ENCODE measurements at regions not wholly inside any gene's neighbourhood (a gene's known extent, or its start where the extent isn't known, plus 50 kb on each side); places are given as distances from the start of the nearest gene placed in this dataset.

DNA sequence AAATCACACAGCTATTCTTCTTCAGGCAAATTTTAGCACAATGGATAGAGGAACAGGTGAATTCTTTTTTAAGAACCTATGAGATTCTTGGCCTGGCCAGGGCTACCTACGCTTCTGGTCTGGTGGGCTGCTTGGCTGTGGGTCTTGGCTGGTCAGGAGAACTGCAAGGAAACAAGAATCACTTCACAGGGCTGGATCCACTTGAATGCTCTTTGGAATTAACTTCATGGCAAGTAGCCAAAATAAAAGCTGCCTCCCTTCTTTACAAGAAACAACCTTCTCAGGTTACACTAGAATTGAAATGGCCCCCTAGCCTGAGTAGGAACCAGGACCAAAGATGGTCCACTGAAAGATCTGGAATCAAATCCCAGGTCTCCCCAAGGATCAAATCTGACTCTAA lies 519.1 kb downstream of the IQCM start:
- in situ Hi-C loops (cut with HindIII; ENCODE audit: low pct_unique_long_range_greater_than_20kb, low sequenced_read_pairs) = no loop called here
- DNase-seq (ENCODE audit: low read depth, low spot score) = no peak

DNA sequence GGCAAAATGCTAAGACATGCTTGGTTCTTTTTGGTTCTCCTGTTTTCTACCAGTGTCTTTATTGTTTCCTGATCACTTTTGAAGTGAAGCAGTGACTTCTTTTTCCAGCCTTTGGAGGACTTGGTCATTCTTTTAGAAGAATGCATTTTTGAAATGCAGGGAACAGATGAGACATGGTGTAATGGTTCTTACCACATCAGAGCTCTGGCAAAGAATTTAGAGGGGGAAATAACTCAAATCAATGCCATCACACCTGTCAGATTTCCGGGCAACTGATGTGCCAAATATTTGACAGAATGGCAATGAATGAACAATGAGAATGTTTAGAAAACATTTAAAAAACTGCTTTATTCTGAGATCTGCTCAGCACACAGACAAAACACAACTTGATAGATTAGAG lies 519.6 kb downstream of the IQCM start:
- in situ Hi-C loops (cut with HindIII; ENCODE audit: low pct_unique_long_range_greater_than_20kb, low sequenced_read_pairs) = no loop called here
- DNase-seq (ENCODE audit: low read depth, low spot score) = no peak

DNA sequence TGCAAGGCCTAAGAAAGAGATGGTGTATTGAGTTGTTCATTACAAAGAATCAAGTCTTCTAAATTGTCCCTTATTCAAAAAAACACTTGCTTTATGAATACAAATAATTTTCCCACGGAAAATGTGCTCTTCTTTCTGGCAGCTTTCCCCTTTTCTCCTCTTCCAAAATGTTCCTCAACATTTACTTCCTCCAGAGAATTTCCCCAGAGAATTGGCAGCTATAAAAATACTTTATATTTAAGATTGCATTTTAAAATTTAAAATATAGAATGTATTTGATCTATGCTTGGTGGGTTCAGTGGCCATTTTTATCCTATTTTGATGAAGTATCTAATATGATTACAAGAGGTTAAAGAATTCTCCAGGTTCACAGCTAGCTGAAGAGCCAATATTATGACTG lies 521.0 kb downstream of the IQCM start:
- DNase-seq (ENCODE audit: low read depth, low spot score) = no peak
- in situ Hi-C loops (cut with HindIII; ENCODE audit: low pct_unique_long_range_greater_than_20kb, low sequenced_read_pairs) = no loop called here

DNA sequence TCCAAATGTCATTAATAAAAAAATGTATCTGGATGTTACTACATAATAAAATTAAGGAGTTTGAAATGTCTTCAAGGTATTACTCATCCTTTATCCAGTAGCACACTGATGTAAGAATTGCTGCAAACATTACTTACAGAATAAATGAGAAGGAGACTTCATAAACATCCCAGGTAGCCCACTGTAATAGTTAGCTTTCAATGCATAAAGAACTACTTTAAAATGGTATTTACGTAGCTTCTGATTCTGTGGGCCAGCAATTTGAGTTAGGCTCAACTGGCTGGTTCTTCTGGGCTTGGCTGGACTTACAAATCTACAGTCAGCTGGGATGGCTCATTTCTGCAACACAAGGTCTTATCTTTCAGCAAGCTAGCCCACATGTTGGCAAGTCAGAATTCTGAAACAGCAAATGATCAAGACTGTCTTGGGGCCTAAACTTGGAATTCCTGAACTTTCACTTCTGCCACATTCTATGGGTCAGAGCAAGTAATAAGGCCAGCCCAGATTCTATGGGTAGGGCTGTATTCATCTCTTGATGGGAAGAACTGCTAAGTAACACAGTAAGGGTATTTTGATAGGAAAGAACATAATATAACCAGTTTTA lies 522.5 kb downstream of the IQCM start:
- in situ Hi-C loops (cut with HindIII; ENCODE audit: low pct_unique_long_range_greater_than_20kb, low sequenced_read_pairs) = no loop called here
- DNase-seq (ENCODE audit: low read depth, low spot score) = no peak

DNA sequence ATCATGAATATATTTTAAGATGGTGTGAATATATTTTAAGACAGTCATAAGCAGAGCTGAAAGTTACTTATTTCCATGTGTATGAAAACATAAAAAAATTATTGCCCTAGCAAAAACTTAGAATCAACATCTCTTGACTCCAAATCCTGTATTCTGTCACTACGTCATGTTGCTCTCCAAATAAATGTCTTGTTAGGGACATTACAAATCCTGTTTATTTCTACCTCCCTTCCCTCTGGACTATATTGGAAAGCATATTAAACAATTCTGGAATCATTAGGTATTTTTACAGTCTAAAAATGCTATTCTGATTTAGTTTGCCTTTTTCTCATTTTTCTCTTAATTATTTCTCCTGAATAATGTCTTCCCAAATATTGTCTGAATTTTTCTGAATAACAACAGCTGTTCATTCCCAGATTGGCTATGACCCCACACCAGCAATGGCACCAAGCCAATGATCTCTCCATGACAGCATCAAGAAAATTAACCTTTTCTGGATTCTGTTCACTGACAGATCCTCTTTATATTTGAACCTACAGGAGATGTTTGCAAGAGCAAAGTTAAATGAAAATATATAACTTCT lies 523.1 kb downstream of the IQCM start:
- DNase-seq (ENCODE audit: low read depth, low spot score) = no peak
- in situ Hi-C loops (cut with HindIII; ENCODE audit: low pct_unique_long_range_greater_than_20kb, low sequenced_read_pairs) = no loop called here

DNA sequence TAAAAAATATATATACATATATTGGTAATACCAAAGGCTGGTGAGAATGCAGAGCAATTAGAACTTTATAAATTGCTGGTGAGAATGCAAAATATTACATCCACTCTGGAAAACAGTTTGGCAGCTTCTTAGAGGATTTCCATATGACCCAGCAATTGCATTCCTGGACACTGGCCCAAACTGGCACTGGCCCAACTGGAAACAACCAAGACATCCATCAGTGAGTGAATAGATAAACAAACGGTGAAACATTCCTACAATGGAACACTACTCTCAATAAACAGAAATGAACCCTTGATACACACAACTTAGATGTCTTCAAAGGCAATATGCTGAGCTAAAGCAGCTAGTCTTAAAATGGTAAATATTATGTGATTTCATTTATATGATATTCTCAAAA lies 524.2 kb downstream of the IQCM start:
- no peak for DNase-seq (ENCODE audit: low read depth, low spot score)
- in situ Hi-C loops (cut with HindIII; ENCODE audit: low pct_unique_long_range_greater_than_20kb, low sequenced_read_pairs) = no loop called here

DNA sequence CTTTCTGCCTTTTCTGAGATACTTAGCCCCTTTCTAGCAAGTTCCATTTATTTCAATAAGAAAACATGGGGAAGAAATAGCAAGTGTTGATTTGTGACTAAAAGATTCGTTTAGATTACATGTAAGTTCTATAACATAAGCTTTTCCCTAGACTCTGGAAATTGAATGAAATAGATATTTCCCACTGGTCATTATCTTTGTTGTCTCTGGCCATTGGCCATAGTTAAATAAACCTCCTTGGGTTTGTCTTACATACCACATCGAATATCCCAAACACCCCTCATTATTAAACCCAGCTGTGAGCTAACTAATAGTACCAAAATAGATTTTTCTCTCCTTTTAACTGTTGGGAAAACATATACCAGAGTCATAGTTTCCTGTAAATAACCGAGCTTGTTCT lies 534.8 kb downstream of the IQCM start:
- no peak for DNase-seq (ENCODE audit: low read depth, low spot score)
- in situ Hi-C loops (cut with HindIII; ENCODE audit: low pct_unique_long_range_greater_than_20kb, low sequenced_read_pairs) = no loop called here

DNA sequence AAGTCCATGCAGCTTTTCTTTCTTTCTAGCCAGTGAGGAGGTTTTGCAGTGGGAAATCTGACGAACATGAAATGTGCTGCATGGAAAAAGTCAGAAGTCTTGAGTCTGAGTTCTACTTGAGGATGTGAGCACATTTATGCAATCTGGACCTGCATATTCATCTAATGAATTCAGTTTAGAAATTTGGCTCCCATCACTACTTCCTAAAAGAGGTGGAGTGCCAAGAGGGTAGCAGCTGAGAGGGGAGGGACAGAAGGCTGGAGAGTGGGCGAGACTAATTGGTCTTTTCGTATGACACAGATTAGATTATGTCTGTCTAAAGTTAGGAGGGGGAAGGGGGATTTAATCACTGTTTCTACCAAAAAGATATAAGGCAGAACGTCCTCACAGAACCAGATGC lies 535.9 kb downstream of the IQCM start:
- in situ Hi-C loops (cut with HindIII; ENCODE audit: low pct_unique_long_range_greater_than_20kb, low sequenced_read_pairs) = no loop called here
- DNase-seq (ENCODE audit: low read depth, low spot score) = no peak

DNA sequence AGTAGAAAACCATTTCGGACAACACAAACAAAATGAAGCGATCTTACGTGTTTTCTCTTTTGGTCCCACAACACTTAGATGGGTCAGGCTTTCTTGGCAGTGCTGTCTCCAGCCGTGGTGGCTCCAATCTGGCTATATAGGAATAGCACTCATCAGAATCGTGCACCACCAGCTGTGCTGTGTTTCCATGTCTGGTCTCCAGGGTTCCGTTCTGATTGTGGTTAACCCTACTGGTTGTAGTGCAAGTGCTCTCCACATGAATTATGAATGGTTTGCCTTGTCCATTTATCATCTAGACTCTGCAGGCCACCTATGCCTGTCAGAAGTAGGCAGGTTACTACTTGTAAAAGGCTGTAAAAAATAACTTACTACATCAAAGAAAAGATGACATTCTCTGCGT lies 536.3 kb downstream of the IQCM start:
- no peak for DNase-seq (ENCODE audit: low read depth, low spot score)
- in situ Hi-C loops (cut with HindIII; ENCODE audit: low pct_unique_long_range_greater_than_20kb, low sequenced_read_pairs) = no loop called here

DNA sequence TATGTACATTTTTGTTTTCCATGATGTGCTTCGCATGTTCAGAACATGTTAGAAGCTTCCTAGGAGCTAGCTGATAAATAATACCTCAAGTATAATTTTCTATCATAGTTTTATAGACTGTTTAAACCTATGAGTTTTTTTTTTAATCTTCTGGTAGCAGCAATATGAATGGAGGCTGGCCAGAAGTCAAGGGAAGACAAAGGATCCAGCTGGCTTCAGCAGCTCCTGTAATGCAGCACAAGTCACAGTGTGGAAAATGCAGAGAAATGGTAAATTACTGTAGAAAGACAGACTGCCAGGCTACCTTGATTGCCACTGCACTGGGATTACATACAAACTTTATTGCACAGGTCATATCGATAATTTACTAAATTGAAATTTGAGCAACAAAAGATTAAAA lies 537.9 kb downstream of the IQCM start:
- no peak for DNase-seq (ENCODE audit: low read depth, low spot score)
- in situ Hi-C loops (cut with HindIII; ENCODE audit: low pct_unique_long_range_greater_than_20kb, low sequenced_read_pairs) = no loop called here

DNA sequence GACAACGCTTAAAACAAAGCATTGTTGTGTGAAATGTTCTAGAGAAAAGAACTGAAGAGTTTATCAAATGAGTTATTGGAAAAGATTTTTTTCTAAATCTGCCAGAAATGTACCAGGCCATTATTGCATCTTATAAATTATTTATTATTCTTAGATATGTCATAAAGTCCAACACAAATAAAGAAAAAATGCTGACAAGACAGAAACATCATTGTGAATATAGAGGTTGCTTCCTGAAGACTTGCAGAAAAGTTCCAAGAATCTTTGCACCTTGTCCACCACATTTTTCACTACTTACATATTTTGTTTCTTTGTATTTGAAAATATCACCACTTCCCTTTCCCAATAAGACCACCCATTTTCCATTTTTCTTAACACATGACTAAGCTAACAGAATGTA lies 545.8 kb downstream of the IQCM start:
- in situ Hi-C loops (cut with HindIII; ENCODE audit: low pct_unique_long_range_greater_than_20kb, low sequenced_read_pairs) = no loop called here
- no peak for DNase-seq (ENCODE audit: low read depth, low spot score)

DNA sequence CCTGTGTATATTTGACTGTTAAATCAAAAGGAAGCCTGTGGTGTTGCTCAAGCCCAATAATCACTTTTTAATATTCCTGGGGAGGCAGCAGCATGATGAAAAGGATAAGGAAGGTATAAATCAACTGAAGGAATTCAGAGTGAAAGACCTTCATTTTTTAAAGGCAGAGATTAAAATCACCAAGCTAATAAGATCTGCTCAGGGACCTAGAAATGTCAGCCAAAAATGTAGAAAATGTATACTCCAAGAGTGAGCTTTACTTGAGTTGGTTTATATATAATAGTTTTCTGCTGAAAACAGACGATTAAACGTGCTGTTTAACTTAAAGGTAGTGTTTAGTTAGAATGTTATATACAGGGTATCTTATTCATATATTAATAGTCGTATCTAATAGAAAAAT lies 549.3 kb downstream of the IQCM start:
- in situ Hi-C loops (cut with HindIII; ENCODE audit: low pct_unique_long_range_greater_than_20kb, low sequenced_read_pairs) = no loop called here
- no peak for DNase-seq (ENCODE audit: low read depth, low spot score)

DNA sequence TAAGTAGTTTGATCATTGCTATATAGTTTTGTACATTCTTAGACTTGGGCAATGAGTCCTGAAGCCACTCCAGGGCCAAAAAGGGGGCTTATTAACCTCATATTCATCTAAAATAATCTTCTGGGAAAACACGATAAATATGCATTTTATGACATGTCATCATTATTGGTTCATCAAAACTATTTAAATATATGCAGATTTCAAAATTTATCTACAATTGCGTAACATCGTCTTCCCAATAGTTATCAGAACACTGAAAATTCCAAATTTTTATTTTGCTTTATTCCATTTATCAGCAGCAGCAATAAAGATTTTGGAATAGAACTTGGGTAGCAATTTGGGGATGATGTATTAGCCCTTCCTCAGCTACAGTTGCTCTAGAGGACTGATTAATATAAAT lies 550.0 kb downstream of the IQCM start:
- DNase-seq (ENCODE audit: low read depth, low spot score) = no peak
- in situ Hi-C loops (cut with HindIII; ENCODE audit: low pct_unique_long_range_greater_than_20kb, low sequenced_read_pairs) = no loop called here

DNA sequence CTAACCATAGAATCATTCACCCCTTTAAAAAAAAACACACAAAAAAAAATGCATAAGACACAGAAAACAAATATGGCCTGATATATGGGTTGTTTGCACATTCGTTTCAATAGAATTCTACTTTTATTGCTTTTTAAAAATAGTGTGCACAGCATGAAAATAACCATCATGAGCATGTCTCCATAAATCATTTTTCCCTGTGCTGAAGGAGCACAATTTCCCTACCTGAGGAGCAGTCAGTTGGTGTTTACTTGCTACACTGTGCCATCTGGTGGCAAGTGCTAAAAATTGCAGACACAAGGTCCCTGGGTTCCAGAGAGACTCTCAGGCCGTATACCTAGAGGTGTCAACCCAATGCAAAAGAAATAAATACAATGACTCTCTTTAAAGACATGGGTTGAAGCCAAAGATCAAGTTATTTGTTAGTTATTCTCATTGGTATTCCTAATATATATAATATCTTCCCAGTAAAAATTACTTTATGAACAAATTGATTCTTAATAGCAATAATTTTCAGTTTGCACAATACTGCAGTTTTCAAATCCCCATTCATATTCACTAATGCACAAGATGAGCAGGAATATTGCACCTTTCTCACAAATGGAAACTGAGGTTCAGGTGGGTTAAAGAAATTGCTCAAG lies 551.4 kb downstream of the IQCM start:
- DNase-seq (ENCODE audit: low read depth, low spot score) = peak; percentile 70
- in situ Hi-C loops (cut with HindIII; ENCODE audit: low pct_unique_long_range_greater_than_20kb, low sequenced_read_pairs) = no loop called here

DNA sequence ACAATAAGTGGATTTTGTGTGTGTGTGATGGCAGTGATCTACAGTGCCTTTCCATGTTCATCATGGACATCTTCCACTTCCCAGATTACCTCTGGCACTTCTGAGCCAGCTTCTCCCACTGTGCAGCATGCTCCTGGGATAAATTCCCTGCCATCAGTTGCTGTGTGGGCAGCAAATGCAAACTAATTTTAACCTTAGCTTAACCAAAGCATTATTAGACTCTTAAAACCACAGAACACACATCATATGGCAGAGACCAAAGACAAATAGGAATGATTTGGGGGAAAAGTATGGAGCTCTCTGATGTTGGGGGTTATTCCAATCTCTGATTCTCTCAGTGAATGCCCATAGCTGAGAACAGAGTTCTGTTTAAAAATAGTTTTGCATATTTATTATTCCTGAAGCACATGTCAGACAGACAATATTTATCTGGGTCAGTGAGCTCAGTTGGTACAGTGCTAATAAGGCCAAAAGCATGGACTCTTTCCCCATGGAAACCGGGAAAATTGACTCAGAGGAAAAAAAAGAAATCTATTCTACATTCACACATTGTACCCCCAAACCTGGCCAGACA lies 567.4 kb downstream of the IQCM start:
- in situ Hi-C loops (cut with HindIII; ENCODE audit: low pct_unique_long_range_greater_than_20kb, low sequenced_read_pairs) = no loop called here
- DNase-seq (ENCODE audit: low read depth, low spot score) = no peak

DNA sequence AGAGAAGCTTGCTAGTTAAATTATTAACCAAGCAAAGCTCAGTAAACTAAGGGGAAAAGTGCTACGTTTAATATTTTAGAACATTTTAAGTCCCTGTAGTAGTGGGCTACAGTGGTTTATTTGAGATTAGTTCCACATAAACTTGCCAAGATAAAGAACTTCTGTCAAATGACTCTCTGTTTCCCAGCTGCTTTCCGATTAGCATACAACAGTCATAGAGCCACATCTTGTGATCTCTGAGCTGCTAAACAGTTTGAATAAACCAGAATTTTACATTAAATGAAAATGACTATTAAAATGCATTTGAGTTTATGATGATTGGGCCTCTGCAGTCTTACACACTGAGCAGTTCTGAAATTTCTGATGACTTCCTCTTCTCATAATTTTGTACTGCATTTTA lies 568.5 kb downstream of the IQCM start:
- in situ Hi-C loops (cut with HindIII; ENCODE audit: low pct_unique_long_range_greater_than_20kb, low sequenced_read_pairs) = no loop called here
- no peak for DNase-seq (ENCODE audit: low read depth, low spot score)

DNA sequence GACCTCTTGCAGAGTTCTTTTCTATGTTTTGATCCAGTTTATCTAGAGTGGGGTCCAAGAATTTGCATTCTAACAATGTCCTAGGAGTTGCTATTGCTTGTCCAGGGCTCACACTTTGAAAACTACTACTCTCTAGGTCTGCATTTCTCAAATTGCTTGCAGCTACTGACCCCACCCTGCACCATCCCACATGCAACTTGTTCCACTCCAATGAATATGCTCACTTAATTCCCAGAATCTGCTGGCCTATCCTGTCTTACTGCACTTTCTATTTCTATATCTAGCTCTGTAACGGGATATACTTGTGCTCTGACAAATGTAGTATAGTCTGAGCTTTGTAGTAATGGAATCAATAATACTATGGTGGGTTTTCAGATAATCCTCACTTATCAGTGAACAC lies 570.3 kb downstream of the IQCM start:
- in situ Hi-C loops (cut with HindIII; ENCODE audit: low pct_unique_long_range_greater_than_20kb, low sequenced_read_pairs) = no loop called here
- DNase-seq (ENCODE audit: low read depth, low spot score) = no peak

DNA sequence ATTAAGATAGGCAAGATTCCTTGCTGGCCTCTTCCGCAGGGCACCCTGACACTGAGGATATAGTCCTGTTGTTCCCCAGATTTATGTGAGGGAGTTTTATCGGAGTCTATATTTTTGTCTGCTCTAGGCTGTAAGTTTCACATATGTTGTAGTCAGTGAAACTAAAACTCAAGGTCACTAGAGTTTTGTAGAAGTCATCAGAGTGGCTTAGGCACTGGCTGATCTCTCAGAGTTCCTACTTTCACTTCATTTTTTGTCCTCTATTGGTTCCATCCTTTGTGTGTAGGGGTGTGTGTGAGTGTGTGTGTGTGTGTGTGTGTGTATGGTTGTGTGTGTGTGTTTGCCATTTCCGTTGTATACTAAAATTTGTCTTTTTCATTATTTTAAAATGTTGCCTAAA lies 577.5 kb downstream of the IQCM start:
- in situ Hi-C loops (cut with HindIII; ENCODE audit: low pct_unique_long_range_greater_than_20kb, low sequenced_read_pairs) = no loop called here

DNA sequence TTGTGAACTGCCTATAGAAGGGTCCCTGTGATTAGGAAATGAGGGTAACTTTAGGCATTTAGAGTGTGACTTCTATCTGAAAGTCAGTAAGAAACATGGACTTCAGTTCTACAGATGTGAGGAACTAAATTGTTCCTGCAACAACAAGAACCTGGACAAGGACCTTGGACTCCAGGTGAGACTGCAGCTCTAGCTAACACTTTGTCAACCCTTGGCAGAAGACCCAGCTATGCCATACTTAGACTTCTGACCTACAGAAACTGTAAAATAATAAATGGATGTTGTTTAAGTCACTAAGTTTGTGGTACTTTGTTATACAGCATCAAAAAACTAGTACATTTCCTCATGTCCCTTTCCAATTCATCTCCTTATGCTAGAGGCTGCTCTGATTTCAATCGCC lies 580.8 kb downstream of the IQCM start:
- in situ Hi-C loops (cut with HindIII; ENCODE audit: low pct_unique_long_range_greater_than_20kb, low sequenced_read_pairs) = no loop called here
- no peak for DNase-seq (ENCODE audit: low read depth, low spot score)

More for the DNA sequence above, 577.5 kb downstream of the IQCM start:
- no peak for DNase-seq (ENCODE audit: low read depth, low spot score)

All from SK-MEL-5 (cell line).